ENCODE measurements at regions not wholly inside any gene's neighbourhood (a gene's known extent, or its start where the extent isn't known, plus 50 kb on each side); places are given as distances from the start of the nearest gene placed in this dataset.

DNA sequence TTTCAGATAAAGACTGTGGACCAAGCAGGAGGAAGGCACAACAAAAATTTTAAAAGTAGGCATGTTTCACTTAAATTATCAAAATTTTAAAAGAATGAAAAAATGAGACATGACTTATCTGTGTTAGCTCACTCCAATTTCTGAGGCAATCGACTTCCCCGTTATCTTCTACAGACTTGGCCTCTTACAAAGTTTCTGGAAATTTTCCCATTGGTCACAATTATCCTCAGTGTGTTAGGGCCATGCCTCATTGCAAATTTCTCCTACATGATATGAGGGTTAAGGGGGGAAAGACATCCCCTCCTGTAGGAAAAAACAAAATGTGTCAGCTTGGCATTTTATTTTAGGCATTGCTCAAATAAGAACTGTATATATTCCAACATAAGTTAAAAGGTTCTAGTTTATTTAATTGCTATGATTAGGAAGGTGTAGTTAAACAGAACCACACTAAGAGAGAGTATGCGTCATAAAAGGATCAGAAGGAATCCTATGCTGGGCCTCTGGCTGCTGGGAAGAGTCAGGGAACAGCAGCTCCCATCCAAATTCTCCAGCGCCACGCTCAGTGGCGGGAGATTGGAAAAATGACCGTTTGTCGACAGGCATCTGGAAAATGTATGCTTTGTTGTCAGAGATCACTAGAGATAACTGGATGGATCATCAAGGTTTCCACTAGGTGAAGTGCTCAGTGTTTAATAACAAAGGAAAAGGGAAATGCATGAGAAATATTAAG, 463.6 kb upstream of the NR2F2 start:
- TF ChIP-seq, protein P1, sequence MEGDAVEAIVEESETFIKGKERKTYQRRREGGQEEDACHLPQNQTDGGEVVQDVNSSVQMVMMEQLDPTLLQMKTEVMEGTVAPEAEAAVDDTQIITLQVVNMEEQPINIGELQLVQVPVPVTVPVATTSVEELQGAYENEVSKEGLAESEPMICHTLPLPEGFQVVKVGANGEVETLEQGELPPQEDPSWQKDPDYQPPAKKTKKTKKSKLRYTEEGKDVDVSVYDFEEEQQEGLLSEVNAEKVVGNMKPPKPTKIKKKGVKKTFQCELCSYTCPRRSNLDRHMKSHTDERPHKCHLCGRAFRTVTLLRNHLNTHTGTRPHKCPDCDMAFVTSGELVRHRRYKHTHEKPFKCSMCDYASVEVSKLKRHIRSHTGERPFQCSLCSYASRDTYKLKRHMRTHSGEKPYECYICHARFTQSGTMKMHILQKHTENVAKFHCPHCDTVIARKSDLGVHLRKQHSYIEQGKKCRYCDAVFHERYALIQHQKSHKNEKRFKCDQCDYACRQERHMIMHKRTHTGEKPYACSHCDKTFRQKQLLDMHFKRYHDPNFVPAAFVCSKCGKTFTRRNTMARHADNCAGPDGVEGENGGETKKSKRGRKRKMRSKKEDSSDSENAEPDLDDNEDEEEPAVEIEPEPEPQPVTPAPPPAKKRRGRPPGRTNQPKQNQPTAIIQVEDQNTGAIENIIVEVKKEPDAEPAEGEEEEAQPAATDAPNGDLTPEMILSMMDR (IDR thresholded peaks at IDR 0.05; ENCODE audit: low read depth, low read length, poor library complexity, severe bottlenecking), result no peak
- TF ChIP-seq EZH2phosphoT487 (IDR thresholded peaks at IDR 0.05; ENCODE audit: borderline replicate concordance, low read length), result no peak

All from DOHH2 (cell line).